HCT116 (cell line): ENCODE measurements at regions not wholly inside any gene's neighbourhood (a gene's known extent, or its start where the extent isn't known, plus 50 kb on each side); places are given as distances from the start of the nearest gene placed in this dataset.

Experiments
- ATAC-seq: fragments of 200-7000 bp; cut with Tn5 transposase; 2 replicates; pipeline ENCODE4 v1.9.1; 2020; ENCODE audit warnings: mild to moderate bottlenecking, moderate library complexity
- BruUV-seq: library from RNA; stranded (reverse); fragments of 400-500 nt; replicated peaks from 2 replicates; lab custom pipeline; 2021; lab: Mats Ljungman, UMichigan
- CTCF ChIA-PET: fragments of 300-600 bp; sonication (Branson Sonifier 250); formaldehyde crosslinking; loops from one replicate; lab custom pipeline; 2021; ENCODE audit warnings: antibody characterized with exemption; lab: Charles Lee
- POLR2A ChIA-PET: fragments of 300-600, 350-600 bp; sonication (Branson Sonifier 250); formaldehyde crosslinking; loops from one replicate; lab custom pipeline; 2021; ENCODE audit warnings: antibody characterized with exemption; lab: Charles Lee
- RAD21 ChIA-PET, 2 experiments: fragments of 300-600 bp; sonication (Branson Sonifier 250); formaldehyde crosslinking; loops; one replicate each; lab custom pipeline; 2023; ENCODE audit warnings: low total read pairs in 2 of 2; ENCODE audit not compliant: uncharacterized antibody in 2 of 2, unreplicated experiment in 2 of 2, low non-redundant PET in 1 of 2; lab: Charles Lee
- DNase-seq: peaks from one replicate; pipeline ENCODE4 v3.0.0-alpha.2; 2010; ENCODE audit warnings: low read depth, low spot score
- H2AFZ ChIP-seq: fragments of 200-600 bp; shearing (Covaris generic), sonication (generic); 2 replicates; pipeline ENCODE4 v1.6.1; 2017; ENCODE audit warnings: low read depth, mixed run types, mixed read lengths, antibody characterized with exemption, low read length; ENCODE audit not compliant: poor library complexity, severe bottlenecking
- H3K27ac ChIP-seq: 2 replicates; pipeline ENCODE4 v1.5.1; 2012; ENCODE audit warnings: low read depth, low read length
- H3K27me3 ChIP-seq: fragments of 200-600 bp; sonication (generic); 2 replicates; pipeline ENCODE4 v1.6.1; 2016; ENCODE audit warnings: mixed run types, low read length, mixed read lengths; ENCODE audit not compliant: insufficient read depth
- H3K36me3 ChIP-seq, 2 experiments: fragments of 200-500 bp in 1 of 2; fragments of 200-600 bp in 1 of 2; sonication (Bioruptor generic) in 1 of 2; sonication (generic) in 1 of 2; 2 replicates each; pipeline versions ENCODE4 v1.5.1 to v1.6.1; 2014 to 2016; ENCODE audit warnings: low read length in 2 of 2, inconsistent platforms in 1 of 2, mixed read lengths in 1 of 2, mixed run types in 1 of 2; ENCODE audit not compliant: insufficient read depth in 2 of 2, control insufficient read depth in 1 of 2
- H3K4me1 ChIP-seq, 2 experiments: fragments of 200-600 bp in 1 of 2; sonication (generic) in 1 of 2; 2 replicates each; pipeline versions ENCODE4 v1.5.1 to v1.6.1; 2012 to 2017; ENCODE audit warnings: low read length in 2 of 2, inconsistent platforms in 1 of 2, mild to moderate bottlenecking in 1 of 2, mixed read lengths in 1 of 2, mixed run types in 1 of 2, moderate library complexity in 1 of 2; ENCODE audit not compliant: insufficient read depth in 2 of 2, control insufficient read depth in 1 of 2
- H3K4me2 ChIP-seq: fragments of 200-600 bp; sonication (generic); 2 replicates; pipeline ENCODE4 v1.6.1; 2017; ENCODE audit warnings: mixed run types, low read length, mixed read lengths
- H3K4me3 ChIP-seq, 2 experiments: fragments of 200-600 bp in 1 of 2; sonication (generic) in 1 of 2; replicated peaks in 1 of 2; 2 replicates each; pipeline ENCODE4 v1.5.1; 2011 to 2016; ENCODE audit warnings: low read length in 2 of 2, control low read depth in 1 of 2, low read depth in 1 of 2, mild to moderate bottlenecking in 1 of 2, mixed read lengths in 1 of 2, mixed run types in 1 of 2
- H3K79me2 ChIP-seq: fragments of 200-600 bp; sonication (generic); 2 replicates; pipeline ENCODE4 v1.6.1; 2017; ENCODE audit warnings: mild to moderate bottlenecking, mixed run types, low read length, moderate library complexity, mixed read lengths; ENCODE audit not compliant: insufficient read depth
- H3K9ac ChIP-seq: fragments of 200-600 bp; sonication (generic); 2 replicates; pipeline ENCODE4 v1.6.1; 2016; ENCODE audit warnings: low read length, mixed read lengths
- H3K9me2 ChIP-seq: fragments of 200-600 bp; sonication (generic), shearing (Covaris generic); 2 replicates; pipeline ENCODE4 v1.6.1; 2017; ENCODE audit warnings: mixed run types, mild to moderate bottlenecking, moderate library complexity; ENCODE audit not compliant: insufficient read depth
- H3K9me3 ChIP-seq, 2 experiments: fragments of 200-500 bp in 1 of 2; fragments of 200-600 bp in 1 of 2; sonication (Bioruptor generic) in 1 of 2; sonication (generic) in 1 of 2; 2 replicates each; pipeline ENCODE4 v1.6.1; 2014 to 2017; ENCODE audit warnings: low read length in 2 of 2, mixed read lengths in 2 of 2, inconsistent platforms in 1 of 2, low read depth in 1 of 2, mild to moderate bottlenecking in 1 of 2, mixed run types in 1 of 2, moderate library complexity in 1 of 2; ENCODE audit not compliant: control insufficient read depth in 1 of 2, insufficient read depth in 1 of 2
- H4K20me1 ChIP-seq: fragments of 200-600 bp; sonication (generic), shearing (Covaris generic); 2 replicates; pipeline ENCODE4 v1.6.1; 2017; ENCODE audit warnings: mixed run types, mild to moderate bottlenecking, moderate library complexity; ENCODE audit not compliant: insufficient read depth
- CTCF ChIP-seq, 3 experiments: fragments of 200-600 bp in 1 of 3; sonication (generic) in 1 of 3; IDR thresholded peaks in 2 of 3; conservative IDR thresholded peaks in 1 of 3; 2 replicates each; pipeline ENCODE4 v1.5.1; 2012 to 2017; ENCODE audit warnings: low read depth in 2 of 3, low read length in 2 of 3, antibody characterized with exemption in 1 of 3, borderline replicate concordance in 1 of 3, control low read depth in 1 of 3, mild to moderate bottlenecking in 1 of 3, mixed read lengths in 1 of 3, mixed run types in 1 of 3, moderate library complexity in 1 of 3; ENCODE audit not compliant: insufficient read depth in 1 of 3
- ELF1 ChIP-seq: IDR thresholded peaks from 2 replicates; pipeline ENCODE4 v1.6.1; 2012; ENCODE audit warnings: low read depth, borderline replicate concordance
- EZH2 ChIP-seq: fragments of 200-600 bp; sonication (generic); IDR thresholded peaks from 2 replicates; pipeline ENCODE4 v1.6.1; 2017; ENCODE audit warnings: antibody characterized with exemption, mixed run types
- JUND ChIP-seq: IDR thresholded peaks from 2 replicates; pipeline ENCODE4 v1.6.1; 2012
- RAD21 ChIP-seq: IDR thresholded peaks from 2 replicates; pipeline ENCODE4 v1.6.1; 2012; ENCODE audit warnings: low read depth, mild to moderate bottlenecking
- SIN3A ChIP-seq: IDR thresholded peaks from 2 replicates; pipeline ENCODE4 v1.6.1; 2012; ENCODE audit warnings: low read depth
- SRF ChIP-seq: IDR thresholded peaks from 2 replicates; pipeline ENCODE4 v1.6.1; 2012; ENCODE audit warnings: low read depth
- TCF7L2 ChIP-seq: IDR thresholded peaks from 2 replicates; pipeline ENCODE4 v1.7.0; 2011; ENCODE audit warnings: borderline replicate concordance, inconsistent platforms; ENCODE audit not compliant: insufficient read depth, insufficient read length; ENCODE audit errors: extremely low read depth
- YY1 ChIP-seq: IDR thresholded peaks from 2 replicates; pipeline ENCODE4 v1.6.1; 2011; ENCODE audit warnings: low read length, low read depth, moderate library complexity, mild to moderate bottlenecking; ENCODE audit not compliant: insufficient replicate concordance; ENCODE audit errors: extremely low read depth
- ZBTB33 ChIP-seq: IDR thresholded peaks from 2 replicates; pipeline ENCODE4 v1.6.1; 2011; ENCODE audit warnings: mild to moderate bottlenecking, low read length, moderate library complexity; ENCODE audit not compliant: insufficient replicate concordance; ENCODE audit errors: extremely low read depth
- ZFX ChIP-seq: fragments of 450-650 bp; IDR thresholded peaks from 2 replicates; pipeline ENCODE4 v1.6.1; 2017
- intact Hi-C: fragments of 100-400 bp; cut with micrococcal nuclease; formaldehyde crosslinking; loops from 2 replicates; pipeline ENCODE4 v1.10.0; 2022

DNA sequence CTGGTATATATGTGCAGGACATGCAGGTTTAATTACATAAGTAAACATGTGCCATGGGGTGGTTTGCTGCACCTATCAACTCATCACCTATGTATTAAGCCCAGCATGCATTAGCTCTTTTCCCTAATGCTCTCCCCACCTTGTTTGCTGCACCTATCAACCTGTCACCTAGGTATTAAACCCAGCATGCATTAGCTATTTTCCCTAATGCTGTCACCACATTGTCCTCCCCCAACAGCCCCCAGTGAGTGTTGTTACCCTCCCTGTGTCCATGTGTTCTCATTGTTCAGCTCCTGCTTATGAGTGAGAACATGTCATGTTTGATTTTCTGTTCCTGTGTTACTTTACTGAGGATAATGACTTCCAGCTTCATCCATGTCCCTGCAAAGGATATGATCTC, 300.5 kb downstream of the ANKRD7 start:
- CTCF ChIA-PET, result no interaction called here
- ATAC-seq, result no peak
- H3K27me3 ChIP-seq, result no peaks in the 10 kb centered on the region

More for the DNA sequence above, 300.5 kb downstream of the ANKRD7 start:
- Histone ChIP-seq H3K9me3 (no peaks in the 10 kb centered on the region), H3K4me2 (no peak overlapping the region), H3K27ac (no peak overlapping the region), H3K4me1 (no peaks in the 10 kb centered on the region), H3K4me3 (no peak overlapping the region), H3K9ac (no peak overlapping the region), H3K79me2 (no peaks in the 10 kb centered on the region), H3K9me2 (no peaks in the 10 kb centered on the region), H2AFZ (no peak overlapping the region), H3K36me3 (no peaks in the 10 kb centered on the region), H4K20me1 (no peaks in the 10 kb centered on the region)
- no TSS peak for BruUV-seq
- TF ChIP-seq SIN3A (no peak), SRF (no peak), TCF7L2 (no peak), CTCF (IDR thresholded peaks at IDR 0.05 in 2 of 3, conservative IDR thresholded peaks at IDR 0.05 in 1 of 3; ENCODE audit: borderline replicate concordance in 1 of 3, insufficient read depth in 1 of 3, low read depth in 2 of 3, low read length in 2 of 3) (no peak), JUND (no peak), ZBTB33 (no peak), ZFX (no peak), YY1 (no peak), ELF1 (no peak), EZH2 (no peak), RAD21 (no peak)
- intact Hi-C loops, result no loop called here
- POLR2A ChIA-PET, result no interaction called here
- RAD21 ChIA-PET, result no interaction called here
- DNase-seq, result no peak
